ENCODE measurements at regions not wholly inside any gene's neighbourhood (a gene's known extent, or its start where the extent isn't known, plus 50 kb on each side); places are given as distances from the start of the nearest gene placed in this dataset.

DNA sequence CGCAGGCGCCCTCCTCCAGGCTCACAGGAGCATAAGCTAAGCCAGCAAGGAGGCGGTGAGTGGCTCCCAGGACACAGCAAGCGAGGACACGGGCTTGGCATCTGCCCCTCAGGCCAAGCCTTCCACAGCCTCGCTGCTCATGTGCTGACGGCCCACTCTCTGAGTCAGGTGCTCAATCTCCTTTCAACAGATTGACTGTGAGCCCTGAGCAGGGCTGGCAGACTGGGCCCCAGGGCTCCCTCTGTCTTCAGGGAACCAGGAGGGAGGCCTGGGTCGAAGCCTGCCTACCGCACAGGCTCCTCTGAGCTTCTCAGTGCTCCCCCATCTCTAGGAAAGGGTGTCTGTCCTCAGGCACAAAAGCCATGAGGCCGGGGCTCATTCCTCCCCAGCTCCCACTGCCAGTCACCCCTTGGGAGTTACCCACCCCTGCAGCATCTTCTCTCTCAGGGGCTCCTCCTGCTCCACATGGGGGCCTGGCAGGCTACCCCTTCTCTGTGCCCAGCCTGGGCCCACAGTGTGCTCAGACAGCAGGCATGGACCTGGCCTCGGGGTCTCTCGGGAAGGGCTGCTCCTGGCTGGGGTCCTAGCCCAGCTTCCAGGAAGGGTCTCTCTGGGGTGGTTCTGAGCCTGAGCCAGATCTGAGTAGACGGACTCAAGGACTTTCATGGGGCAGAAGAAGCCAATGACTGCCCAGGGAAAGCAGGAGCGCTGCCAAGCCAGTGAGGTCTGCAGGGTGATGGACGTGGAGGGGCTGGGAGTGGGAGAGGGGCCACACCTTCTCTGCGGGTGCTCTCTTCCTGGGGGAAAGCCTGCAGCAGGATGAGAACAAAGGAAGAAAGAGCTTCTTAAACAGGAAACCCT lies 138.0 kb upstream of the GPC1 start:
- H3K4me3 ChIP-seq (replicated peaks in 1 of 4; ENCODE audit: control extremely low read depth in 1 of 4, insufficient read depth in 1 of 4, low read depth in 3 of 4, low read length in 4 of 4) = no peak overlapping the region
- peaks cover 4% of the 10 kb centered on the region for H3K27me3 ChIP-seq (ENCODE audit: control insufficient read depth, insufficient read depth, low read length)
- no peaks in the 10 kb centered on the region for H3K79me2 ChIP-seq (ENCODE audit: control insufficient read depth, insufficient read depth, low read length)
- no peaks in the 10 kb centered on the region for H4K20me1 ChIP-seq (ENCODE audit: control insufficient read depth, extremely low read depth, insufficient read depth, low read length)
- H3K4me1 ChIP-seq (ENCODE audit: control insufficient read depth, extremely low read depth, insufficient read depth, low read length) = no peaks in the 10 kb centered on the region
- no peak overlapping the region for H3K4me2 ChIP-seq (ENCODE audit: extremely low read depth, insufficient read depth, low read length)
- no peak overlapping the region for H3K9ac ChIP-seq (ENCODE audit: insufficient read depth, low read length)
- TF ChIP-seq CTCF (conservative IDR thresholded peaks at IDR 0.05 in 1 of 2, IDR thresholded peaks at IDR 0.05 in 1 of 2; ENCODE audit: low read depth in 1 of 2, low read length in 2 of 2) (no peak), EZH2 (IDR thresholded peaks at IDR 0.05; ENCODE audit: low read length, missing control alignments) (no peak)
- H3K27ac ChIP-seq (ENCODE audit: insufficient read depth, low read length) = no peak overlapping the region
- H3K36me3 ChIP-seq (ENCODE audit: control insufficient read depth, insufficient read depth, low read length) = no peaks in the 10 kb centered on the region
- H2AFZ ChIP-seq (ENCODE audit: low read length) = no peak overlapping the region
- no peak for DNase-seq (ENCODE audit: low read depth in 2 of 2)
- no peaks in the 10 kb centered on the region for H3K9me3 ChIP-seq (ENCODE audit: control insufficient read depth, insufficient read depth, low read depth, low read length)

- H3K4me3 ChIP-seq (replicated peaks in 1 of 4; ENCODE audit: control extremely low read depth in 1 of 4, insufficient read depth in 1 of 4, low read depth in 3 of 4, low read length in 4 of 4) = no peak overlapping the region
- H3K9ac ChIP-seq (ENCODE audit: insufficient read depth, low read length) = no peak overlapping the region
- H3K9me3 ChIP-seq (ENCODE audit: control insufficient read depth, insufficient read depth, low read depth, low read length) = no peaks in the 10 kb centered on the region
- no peaks in the 10 kb centered on the region for H3K36me3 ChIP-seq (ENCODE audit: control insufficient read depth, insufficient read depth, low read length)
- TF ChIP-seq CTCF (conservative IDR thresholded peaks at IDR 0.05 in 1 of 2, IDR thresholded peaks at IDR 0.05 in 1 of 2; ENCODE audit: low read depth in 1 of 2, low read length in 2 of 2) = no peak
- no peak overlapping the region for H3K27ac ChIP-seq (ENCODE audit: insufficient read depth, low read length)
- no peaks in the 10 kb centered on the region for H3K79me2 ChIP-seq (ENCODE audit: control insufficient read depth, insufficient read depth, low read length)
- H3K4me1 ChIP-seq (ENCODE audit: control insufficient read depth, extremely low read depth, insufficient read depth, low read length) = no peaks in the 10 kb centered on the region
- no peak for DNase-seq (ENCODE audit: low read depth in 2 of 2)
- no peak overlapping the region for H3K4me2 ChIP-seq (ENCODE audit: extremely low read depth, insufficient read depth, low read length)
- H3K27me3 ChIP-seq (ENCODE audit: control insufficient read depth, insufficient read depth, low read length) = no peaks in the 10 kb centered on the region
- no peaks in the 10 kb centered on the region for H4K20me1 ChIP-seq (ENCODE audit: control insufficient read depth, extremely low read depth, insufficient read depth, low read length)
- no peak overlapping the region for H2AFZ ChIP-seq (ENCODE audit: low read length)
These were observed 137.2 kb upstream of the GPC1 start for GRCh38 chr2:240298117-240298790.

- Histone ChIP-seq H3K36me3 (ENCODE audit: control insufficient read depth, insufficient read depth, low read length) (no peaks in the 10 kb centered on the region), H3K4me2 (ENCODE audit: extremely low read depth, insufficient read depth, low read length) (no peak overlapping the region), H3K9me3 (ENCODE audit: control insufficient read depth, insufficient read depth, low read depth, low read length) (no peaks in the 10 kb centered on the region), H3K4me3 (replicated peaks in 1 of 4; ENCODE audit: control extremely low read depth in 1 of 4, insufficient read depth in 1 of 4, low read depth in 3 of 4, low read length in 4 of 4) (no peak overlapping the region), H3K9ac (ENCODE audit: insufficient read depth, low read length) (no peak overlapping the region), H2AFZ (ENCODE audit: low read length) (no peak overlapping the region), H4K20me1 (ENCODE audit: control insufficient read depth, extremely low read depth, insufficient read depth, low read length) (no peaks in the 10 kb centered on the region), H3K27ac (ENCODE audit: insufficient read depth, low read length) (no peak overlapping the region), H3K4me1 (ENCODE audit: control insufficient read depth, extremely low read depth, insufficient read depth, low read length) (no peaks in the 10 kb centered on the region), H3K79me2 (ENCODE audit: control insufficient read depth, insufficient read depth, low read length) (no peaks in the 10 kb centered on the region), H3K27me3 (ENCODE audit: control insufficient read depth, insufficient read depth, low read length) (no peaks in the 10 kb centered on the region)
- peak in 1 of 2 donors; percentile 12 for TF ChIP-seq CTCF (conservative IDR thresholded peaks at IDR 0.05 in 1 of 2, IDR thresholded peaks at IDR 0.05 in 1 of 2; ENCODE audit: low read depth in 1 of 2, low read length in 2 of 2)
- TF ChIP-seq EZH2 (IDR thresholded peaks at IDR 0.05; ENCODE audit: low read length, missing control alignments) = no peak
- DNase-seq (ENCODE audit: low read depth in 2 of 2) = no peak
These were observed 136.4 kb upstream of the GPC1 start for GRCh38 chr2:240298803-240299709.
